PC-3 (cell line): ENCODE measurements at regions not wholly inside any gene's neighbourhood (a gene's known extent, or its start where the extent isn't known, plus 50 kb on each side); places are given as distances from the start of the nearest gene placed in this dataset.
"Not testable (repeated sequence)": the region's sequence is repeated elsewhere in the genome, so short reads cannot be mapped to it uniquely, and the experiment has no call there.

ENCODE experiments used
- ATAC-seq: fragments of 200-7000 bp; cut with Tn5 transposase; 2 replicates; pipeline ENCODE4 v1.9.1; 2020; ENCODE audit warnings: mild to moderate bottlenecking, moderate library complexity
- BruUV-seq: library from RNA; stranded (reverse); fragments of 400-500 nt; replicated peaks from 2 replicates; lab custom pipeline; 2021; lab: Mats Ljungman, UMichigan
- CTCF ChIA-PET: fragments of 300-600 bp; sonication (Branson Sonifier 250); formaldehyde crosslinking; loops from one replicate; lab custom pipeline; 2022; ENCODE audit warnings: antibody characterized with exemption; lab: Charles Lee
- POLR2A ChIA-PET: fragments of 300-600 bp; sonication (Branson Sonifier 250); formaldehyde crosslinking; loops from one replicate; lab custom pipeline; 2022; ENCODE audit warnings: antibody characterized with exemption; ENCODE audit not compliant: unreplicated experiment; lab: Charles Lee
- DNase-seq: peaks from one replicate; pipeline ENCODE4 v3.0.0-alpha.2; 2015
- H2AFZ ChIP-seq: fragments of 300-600 bp; sonication (generic); 2 replicates; pipeline ENCODE4 v1.6.0; 2016; ENCODE audit warnings: antibody characterized with exemption, low read length
- H3F3A ChIP-seq: fragments of 300-600 bp; sonication (generic); one replicate; pipeline ENCODE4 v1.6.0; 2017; ENCODE audit warnings: antibody characterized with exemption, low read length, control low read depth, mild to moderate bottlenecking; ENCODE audit not compliant: unreplicated experiment
- H3K27ac ChIP-seq: fragments of 300-600 bp; sonication (generic); 2 replicates; pipeline ENCODE4 v1.5.1; 2016; ENCODE audit warnings: mild to moderate bottlenecking, low read length
- H3K27me3 ChIP-seq: fragments of 300-600 bp; sonication (generic); 2 replicates; pipeline ENCODE4 v1.6.1; 2016; ENCODE audit warnings: low read length, mixed read lengths
- H3K36me3 ChIP-seq: fragments of 300-600 bp; sonication (generic); 2 replicates; pipeline ENCODE4 v1.6.1; 2016; ENCODE audit warnings: low read depth, mixed run types, low read length, mixed read lengths
- H3K4me1 ChIP-seq: fragments of 300-600 bp; sonication (generic); 2 replicates; pipeline ENCODE4 v1.5.1; 2016; ENCODE audit warnings: low read length; ENCODE audit not compliant: insufficient read depth
- H3K4me2 ChIP-seq: fragments of 300-600 bp; sonication (generic); 2 replicates; pipeline ENCODE4 v1.6.0; 2016; ENCODE audit warnings: low read length
- H3K4me3 ChIP-seq: fragments of 300-600 bp; sonication (generic); 2 replicates; pipeline ENCODE4 v1.5.1; 2016; ENCODE audit warnings: mild to moderate bottlenecking, low read length, mixed read lengths
- H3K79me2 ChIP-seq: fragments of 300-600 bp; sonication (generic); 2 replicates; pipeline ENCODE4 v1.6.1; 2017; ENCODE audit warnings: low read length, mixed read lengths
- H3K9ac ChIP-seq: fragments of 300-600 bp; sonication (generic); 2 replicates; pipeline ENCODE4 v1.6.0; 2016; ENCODE audit warnings: mild to moderate bottlenecking, low read length
- H3K9me2 ChIP-seq: fragments of 300-600 bp; sonication (generic); replicated peaks from 2 replicates; pipeline ENCODE4 v1.6.1; 2016; ENCODE audit warnings: mixed run types, low read length, mixed read lengths
- H3K9me3 ChIP-seq: fragments of 300-600 bp; sonication (generic); 2 replicates; pipeline ENCODE4 v1.6.1; 2016; ENCODE audit warnings: low read length, mixed read lengths
- H4K20me1 ChIP-seq: fragments of 300-600 bp; sonication (generic); 2 replicates; pipeline ENCODE4 v1.6.1; 2016; ENCODE audit warnings: low read length, mixed read lengths
- EZH2 ChIP-seq: fragments of 300-600 bp; sonication (generic); IDR thresholded peaks from one replicate; pipeline ENCODE4 v1.6.1; 2017; ENCODE audit warnings: antibody characterized with exemption, mild to moderate bottlenecking, low read length; ENCODE audit not compliant: unreplicated experiment
- EZH2phosphoT487 ChIP-seq: fragments of 300-600 bp; sonication (generic); IDR thresholded peaks from 2 replicates; pipeline ENCODE4 v1.6.1; 2018; ENCODE audit warnings: mild to moderate bottlenecking, antibody characterized with exemption, low read length, borderline replicate concordance
- intact Hi-C: fragments of 100-400 bp; cut with micrococcal nuclease; formaldehyde crosslinking; loops from 2 replicates; pipeline ENCODE4 v1.9.0; 2023
- TF ChIP-seq, protein P1 (sequence below): fragments of 300-600 bp; sonication (generic); conservative IDR thresholded peaks from 2 replicates; pipeline ENCODE4 v1.5.1; 2017; ENCODE audit warnings: antibody characterized with exemption, low read depth, mild to moderate bottlenecking, low read length

DNA sequence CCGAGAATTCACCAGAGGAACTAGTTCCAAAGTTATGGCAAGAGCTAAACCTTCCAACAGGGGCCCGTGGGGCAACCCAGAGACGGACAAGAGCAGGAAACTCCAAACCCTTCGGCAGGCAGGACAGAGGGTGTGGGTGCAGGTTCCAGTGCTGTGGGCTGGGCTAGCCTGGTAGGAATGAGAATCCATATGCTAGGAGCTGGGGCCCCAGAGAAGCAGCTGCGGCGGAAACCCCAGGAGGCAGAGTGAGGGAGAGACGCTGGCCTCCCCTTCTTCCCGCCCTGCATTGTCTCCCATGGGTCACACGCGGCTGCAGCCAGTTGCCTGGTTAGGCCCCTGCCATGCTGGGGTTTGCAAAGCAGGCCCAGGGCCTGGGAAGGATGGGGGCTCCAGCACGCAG lies 126.2 kb upstream of the ALDH3B2 start:
- H3K4me2 ChIP-seq, H3K9me2 ChIP-seq, POLR2A ChIA-PET, H3K9me3 ChIP-seq, H4K20me1 ChIP-seq, CTCF ChIA-PET, H3F3A ChIP-seq, intact Hi-C loops, H3K27me3 ChIP-seq, H3K4me3 ChIP-seq, H3K27ac ChIP-seq, H3K36me3 ChIP-seq, H3K79me2 ChIP-seq, H3K9ac ChIP-seq, BruUV-seq, ATAC-seq, H2AFZ ChIP-seq, DNase-seq: not testable (repeated sequence)
- H3K4me1 ChIP-seq: peaks cover 27% of the 10 kb centered on the region

DNA sequence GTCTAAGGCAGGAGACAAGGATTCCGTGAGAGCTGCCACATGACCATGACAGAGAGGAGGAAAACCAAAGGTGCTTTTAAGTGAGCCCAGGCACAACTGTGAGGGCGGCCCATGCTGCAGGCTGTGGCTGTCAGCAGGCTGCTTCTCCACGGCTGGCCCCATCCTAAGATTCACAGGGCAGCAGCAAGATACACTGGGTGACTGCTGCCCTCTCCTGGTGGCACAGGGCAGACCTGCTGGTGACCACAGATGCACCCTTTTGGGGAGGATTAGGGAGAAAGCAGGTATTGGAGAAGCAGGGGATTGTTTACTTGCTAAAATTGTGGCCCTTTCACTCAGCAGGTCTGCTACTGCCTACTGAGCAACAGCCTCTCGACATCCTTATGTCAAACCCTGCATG lies 125.4 kb upstream of the ALDH3B2 start:
- intact Hi-C loops, H3K9me3 ChIP-seq, H3K27me3 ChIP-seq, H2AFZ ChIP-seq, H3K9ac ChIP-seq, H3K9me2 ChIP-seq, H3K4me3 ChIP-seq, DNase-seq, H3K79me2 ChIP-seq, BruUV-seq, ATAC-seq, H3K36me3 ChIP-seq, H3F3A ChIP-seq, POLR2A ChIA-PET, H3K27ac ChIP-seq, H4K20me1 ChIP-seq, H3K4me2 ChIP-seq, CTCF ChIA-PET: not testable (repeated sequence)
- TF ChIP-seq, protein P1, sequence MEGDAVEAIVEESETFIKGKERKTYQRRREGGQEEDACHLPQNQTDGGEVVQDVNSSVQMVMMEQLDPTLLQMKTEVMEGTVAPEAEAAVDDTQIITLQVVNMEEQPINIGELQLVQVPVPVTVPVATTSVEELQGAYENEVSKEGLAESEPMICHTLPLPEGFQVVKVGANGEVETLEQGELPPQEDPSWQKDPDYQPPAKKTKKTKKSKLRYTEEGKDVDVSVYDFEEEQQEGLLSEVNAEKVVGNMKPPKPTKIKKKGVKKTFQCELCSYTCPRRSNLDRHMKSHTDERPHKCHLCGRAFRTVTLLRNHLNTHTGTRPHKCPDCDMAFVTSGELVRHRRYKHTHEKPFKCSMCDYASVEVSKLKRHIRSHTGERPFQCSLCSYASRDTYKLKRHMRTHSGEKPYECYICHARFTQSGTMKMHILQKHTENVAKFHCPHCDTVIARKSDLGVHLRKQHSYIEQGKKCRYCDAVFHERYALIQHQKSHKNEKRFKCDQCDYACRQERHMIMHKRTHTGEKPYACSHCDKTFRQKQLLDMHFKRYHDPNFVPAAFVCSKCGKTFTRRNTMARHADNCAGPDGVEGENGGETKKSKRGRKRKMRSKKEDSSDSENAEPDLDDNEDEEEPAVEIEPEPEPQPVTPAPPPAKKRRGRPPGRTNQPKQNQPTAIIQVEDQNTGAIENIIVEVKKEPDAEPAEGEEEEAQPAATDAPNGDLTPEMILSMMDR: peak; percentile 54
- H3K4me1 ChIP-seq: peaks cover 26% of the 10 kb centered on the region

DNA sequence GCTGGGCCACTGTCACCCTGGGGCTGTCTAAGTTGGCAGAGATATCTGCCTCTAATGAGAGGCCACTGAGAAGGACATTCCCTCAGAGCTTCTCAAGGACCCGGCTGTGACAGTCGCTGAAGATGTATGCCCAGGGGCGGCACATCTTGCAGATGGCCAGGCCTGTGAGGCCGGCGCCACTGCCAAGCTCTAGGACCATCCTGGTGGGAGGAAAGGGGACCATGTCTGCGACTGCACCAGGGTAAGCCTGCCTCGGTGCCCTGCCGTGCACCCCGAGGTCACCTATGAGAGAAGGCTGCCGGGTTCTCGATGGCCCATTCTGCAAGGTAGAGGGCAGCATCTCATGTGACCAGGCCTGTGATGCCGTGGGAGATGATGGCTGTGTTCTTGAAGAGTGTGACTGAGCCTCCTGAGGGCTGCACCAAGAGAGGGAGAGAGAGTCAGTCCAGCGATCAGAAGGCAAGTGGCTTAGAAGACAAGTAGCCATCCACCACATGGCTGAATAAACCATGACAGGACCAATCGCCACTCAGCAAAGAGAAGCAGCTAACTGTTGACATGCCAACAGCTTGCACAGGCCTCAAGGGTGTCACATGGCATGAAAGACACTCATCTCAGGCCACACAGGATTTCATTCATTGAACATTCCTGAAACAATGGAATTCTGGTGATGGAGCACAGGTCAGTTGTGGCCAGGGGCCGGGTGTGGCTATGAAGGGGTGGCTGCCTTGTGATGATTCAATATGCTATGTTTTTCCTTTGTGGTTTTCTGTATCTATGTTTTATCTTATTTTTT lies 123.5 kb upstream of the ALDH3B2 start:
- H3K36me3 ChIP-seq, intact Hi-C loops, CTCF ChIA-PET, H2AFZ ChIP-seq, BruUV-seq, H3K4me3 ChIP-seq, H3K27me3 ChIP-seq, H3K9me3 ChIP-seq, ATAC-seq, POLR2A ChIA-PET, H4K20me1 ChIP-seq, H3K27ac ChIP-seq, H3F3A ChIP-seq, H3K4me2 ChIP-seq, H3K4me1 ChIP-seq, H3K9ac ChIP-seq, H3K79me2 ChIP-seq, H3K9me2 ChIP-seq: not testable (repeated sequence)
- DNase-seq: peak; percentile 78

DNA sequence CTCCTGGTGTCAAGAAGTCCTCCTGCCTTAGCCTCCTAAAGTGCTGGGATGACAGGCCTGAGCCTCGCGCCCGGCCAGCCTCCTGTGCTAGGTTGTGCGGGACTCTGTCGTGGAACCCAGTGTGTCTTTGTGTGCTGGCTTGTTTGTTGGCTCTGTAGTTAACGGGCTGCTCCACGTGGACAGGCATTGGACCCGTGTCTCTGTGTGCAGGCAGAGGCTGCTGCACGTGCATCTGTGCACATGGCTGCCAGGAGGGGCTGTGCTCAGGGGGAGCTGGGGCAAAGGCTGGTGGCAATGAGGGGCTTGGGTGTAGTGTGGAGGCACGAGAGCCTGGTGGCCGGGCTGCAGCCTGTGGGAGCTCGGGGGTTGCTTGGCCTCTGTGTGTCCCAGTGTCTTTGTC lies 121.3 kb upstream of the ALDH3B2 start:
- BruUV-seq: no TSS peak
- H3K27me3 ChIP-seq: no peaks in the 10 kb centered on the region
- no peaks in the 10 kb centered on the region for H3K9me2 ChIP-seq
- H2AFZ ChIP-seq: no peak overlapping the region
- DNase-seq (no peak), ATAC-seq (no peak)
- peaks cover 7% of the 10 kb centered on the region; the same call in 1 of the 2 replicates for H3K4me1 ChIP-seq
- POLR2A ChIA-PET: no interaction called here
- H3K4me2 ChIP-seq: no peak overlapping the region
- no peaks in the 10 kb centered on the region for H3K79me2 ChIP-seq
- H3F3A ChIP-seq: no peaks in the 10 kb centered on the region
- no peaks in the 10 kb centered on the region for H3K36me3 ChIP-seq
- H3K9ac ChIP-seq: no peak overlapping the region
- CTCF ChIA-PET: no interaction called here
- intact Hi-C loops: no loop called here
- no peak overlapping the region for H3K4me3 ChIP-seq
- no peaks in the 10 kb centered on the region for H3K9me3 ChIP-seq
- TF ChIP-seq EZH2phosphoT487: no peak
- TF ChIP-seq, protein P1: no peak
- no peak for TF ChIP-seq EZH2
- H3K27ac ChIP-seq: no peak overlapping the region
- H4K20me1 ChIP-seq: no peaks in the 10 kb centered on the region

DNA sequence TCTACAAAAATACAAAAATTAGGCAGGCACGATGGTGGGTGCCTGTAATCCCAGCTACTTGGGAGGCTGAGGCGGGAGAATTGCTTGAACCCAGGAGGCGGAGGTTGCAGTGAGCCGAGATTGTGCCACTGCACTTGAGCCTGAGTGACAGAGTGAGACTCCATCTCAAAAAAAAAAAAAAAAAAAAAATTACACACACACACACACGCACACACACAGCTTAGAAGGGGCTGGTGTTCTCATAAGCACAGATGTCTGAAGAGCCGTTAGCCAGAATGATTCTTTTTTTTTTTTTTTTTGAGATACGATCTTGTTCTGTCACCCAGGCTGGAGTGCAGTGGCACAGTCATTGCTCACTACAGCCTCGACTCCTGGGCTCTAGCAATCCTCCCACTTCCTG lies 119.3 kb upstream of the ALDH3B2 start:
- DNase-seq, H4K20me1 ChIP-seq, H3K9ac ChIP-seq, H3K4me2 ChIP-seq, H3K4me1 ChIP-seq, BruUV-seq, H3K27me3 ChIP-seq, H2AFZ ChIP-seq, H3K27ac ChIP-seq, H3K4me3 ChIP-seq, H3K79me2 ChIP-seq, H3K36me3 ChIP-seq, POLR2A ChIA-PET, ATAC-seq, H3F3A ChIP-seq, CTCF ChIA-PET, intact Hi-C loops, H3K9me3 ChIP-seq, H3K9me2 ChIP-seq: not testable (repeated sequence)
